HCT116 (cell line): ENCODE measurements at regions not wholly inside any gene's neighbourhood (a gene's known extent, or its start where the extent isn't known, plus 50 kb on each side); places are given as distances from the start of the nearest gene placed in this dataset.

ENCODE experiments used
- ATAC-seq: fragments of 200-7000 bp; cut with Tn5 transposase; 2 replicates; pipeline ENCODE4 v1.9.1; 2020; ENCODE audit warnings: mild to moderate bottlenecking, moderate library complexity
- BruUV-seq: library from RNA; stranded (reverse); fragments of 400-500 nt; replicated peaks from 2 replicates; lab custom pipeline; 2021; lab: Mats Ljungman, UMichigan
- CTCF ChIA-PET: fragments of 300-600 bp; sonication (Branson Sonifier 250); formaldehyde crosslinking; loops from one replicate; lab custom pipeline; 2021; ENCODE audit warnings: antibody characterized with exemption; lab: Charles Lee
- POLR2A ChIA-PET: fragments of 300-600, 350-600 bp; sonication (Branson Sonifier 250); formaldehyde crosslinking; loops from one replicate; lab custom pipeline; 2021; ENCODE audit warnings: antibody characterized with exemption; lab: Charles Lee
- RAD21 ChIA-PET, 2 experiments: fragments of 300-600 bp; sonication (Branson Sonifier 250); formaldehyde crosslinking; loops; one replicate each; lab custom pipeline; 2023; ENCODE audit warnings: low total read pairs in 2 of 2; ENCODE audit not compliant: uncharacterized antibody in 2 of 2, unreplicated experiment in 2 of 2, low non-redundant PET in 1 of 2; lab: Charles Lee
- DNase-seq: peaks from one replicate; pipeline ENCODE4 v3.0.0-alpha.2; 2010; ENCODE audit warnings: low read depth, low spot score
- H2AFZ ChIP-seq: fragments of 200-600 bp; shearing (Covaris generic), sonication (generic); 2 replicates; pipeline ENCODE4 v1.6.1; 2017; ENCODE audit warnings: low read depth, mixed run types, mixed read lengths, antibody characterized with exemption, low read length; ENCODE audit not compliant: poor library complexity, severe bottlenecking
- H3K27ac ChIP-seq: 2 replicates; pipeline ENCODE4 v1.5.1; 2012; ENCODE audit warnings: low read depth, low read length
- H3K27me3 ChIP-seq: fragments of 200-600 bp; sonication (generic); 2 replicates; pipeline ENCODE4 v1.6.1; 2016; ENCODE audit warnings: mixed run types, low read length, mixed read lengths; ENCODE audit not compliant: insufficient read depth
- H3K36me3 ChIP-seq, 2 experiments: fragments of 200-500 bp in 1 of 2; fragments of 200-600 bp in 1 of 2; sonication (Bioruptor generic) in 1 of 2; sonication (generic) in 1 of 2; 2 replicates each; pipeline versions ENCODE4 v1.5.1 to v1.6.1; 2014 to 2016; ENCODE audit warnings: low read length in 2 of 2, inconsistent platforms in 1 of 2, mixed read lengths in 1 of 2, mixed run types in 1 of 2; ENCODE audit not compliant: insufficient read depth in 2 of 2, control insufficient read depth in 1 of 2
- H3K4me1 ChIP-seq, 2 experiments: fragments of 200-600 bp in 1 of 2; sonication (generic) in 1 of 2; 2 replicates each; pipeline versions ENCODE4 v1.5.1 to v1.6.1; 2012 to 2017; ENCODE audit warnings: low read length in 2 of 2, inconsistent platforms in 1 of 2, mild to moderate bottlenecking in 1 of 2, mixed read lengths in 1 of 2, mixed run types in 1 of 2, moderate library complexity in 1 of 2; ENCODE audit not compliant: insufficient read depth in 2 of 2, control insufficient read depth in 1 of 2
- H3K4me2 ChIP-seq: fragments of 200-600 bp; sonication (generic); 2 replicates; pipeline ENCODE4 v1.6.1; 2017; ENCODE audit warnings: mixed run types, low read length, mixed read lengths
- H3K4me3 ChIP-seq, 2 experiments: fragments of 200-600 bp in 1 of 2; sonication (generic) in 1 of 2; replicated peaks in 1 of 2; 2 replicates each; pipeline ENCODE4 v1.5.1; 2011 to 2016; ENCODE audit warnings: low read length in 2 of 2, control low read depth in 1 of 2, low read depth in 1 of 2, mild to moderate bottlenecking in 1 of 2, mixed read lengths in 1 of 2, mixed run types in 1 of 2
- H3K79me2 ChIP-seq: fragments of 200-600 bp; sonication (generic); 2 replicates; pipeline ENCODE4 v1.6.1; 2017; ENCODE audit warnings: mild to moderate bottlenecking, mixed run types, low read length, moderate library complexity, mixed read lengths; ENCODE audit not compliant: insufficient read depth
- H3K9ac ChIP-seq: fragments of 200-600 bp; sonication (generic); 2 replicates; pipeline ENCODE4 v1.6.1; 2016; ENCODE audit warnings: low read length, mixed read lengths
- H3K9me2 ChIP-seq: fragments of 200-600 bp; sonication (generic), shearing (Covaris generic); 2 replicates; pipeline ENCODE4 v1.6.1; 2017; ENCODE audit warnings: mixed run types, mild to moderate bottlenecking, moderate library complexity; ENCODE audit not compliant: insufficient read depth
- H3K9me3 ChIP-seq, 2 experiments: fragments of 200-500 bp in 1 of 2; fragments of 200-600 bp in 1 of 2; sonication (Bioruptor generic) in 1 of 2; sonication (generic) in 1 of 2; 2 replicates each; pipeline ENCODE4 v1.6.1; 2014 to 2017; ENCODE audit warnings: low read length in 2 of 2, mixed read lengths in 2 of 2, inconsistent platforms in 1 of 2, low read depth in 1 of 2, mild to moderate bottlenecking in 1 of 2, mixed run types in 1 of 2, moderate library complexity in 1 of 2; ENCODE audit not compliant: control insufficient read depth in 1 of 2, insufficient read depth in 1 of 2
- H4K20me1 ChIP-seq: fragments of 200-600 bp; sonication (generic), shearing (Covaris generic); 2 replicates; pipeline ENCODE4 v1.6.1; 2017; ENCODE audit warnings: mixed run types, mild to moderate bottlenecking, moderate library complexity; ENCODE audit not compliant: insufficient read depth
- CTCF ChIP-seq, 3 experiments: fragments of 200-600 bp in 1 of 3; sonication (generic) in 1 of 3; IDR thresholded peaks in 2 of 3; conservative IDR thresholded peaks in 1 of 3; 2 replicates each; pipeline ENCODE4 v1.5.1; 2012 to 2017; ENCODE audit warnings: low read depth in 2 of 3, low read length in 2 of 3, antibody characterized with exemption in 1 of 3, borderline replicate concordance in 1 of 3, control low read depth in 1 of 3, mild to moderate bottlenecking in 1 of 3, mixed read lengths in 1 of 3, mixed run types in 1 of 3, moderate library complexity in 1 of 3; ENCODE audit not compliant: insufficient read depth in 1 of 3
- EGR1 ChIP-seq: IDR thresholded peaks from 2 replicates; pipeline ENCODE4 v1.6.1; 2012; ENCODE audit warnings: low read depth
- ELF1 ChIP-seq: IDR thresholded peaks from 2 replicates; pipeline ENCODE4 v1.6.1; 2012; ENCODE audit warnings: low read depth, borderline replicate concordance
- EZH2phosphoT487 ChIP-seq: fragments of 200-600 bp; IDR thresholded peaks from 2 replicates; pipeline ENCODE4 v1.6.1; 2018; ENCODE audit warnings: antibody characterized with exemption, borderline replicate concordance
- FOSL1 ChIP-seq: IDR thresholded peaks from 2 replicates; pipeline ENCODE4 v1.6.1; 2012; ENCODE audit warnings: low read depth
- POLR2A ChIP-seq: IDR thresholded peaks from 2 replicates; pipeline ENCODE4 v1.7.0; 2011; ENCODE audit warnings: borderline replicate concordance; ENCODE audit not compliant: insufficient read depth, insufficient read length; ENCODE audit errors: extremely low read depth
- POLR2AphosphoS5 ChIP-seq: IDR thresholded peaks from 2 replicates; pipeline ENCODE4 v1.6.1; 2011; ENCODE audit warnings: mild to moderate bottlenecking, low read depth, low read length, moderate library complexity
- RAD21 ChIP-seq: IDR thresholded peaks from 2 replicates; pipeline ENCODE4 v1.6.1; 2012; ENCODE audit warnings: low read depth, mild to moderate bottlenecking
- SIN3A ChIP-seq: IDR thresholded peaks from 2 replicates; pipeline ENCODE4 v1.6.1; 2012; ENCODE audit warnings: low read depth
- SRF ChIP-seq: IDR thresholded peaks from 2 replicates; pipeline ENCODE4 v1.6.1; 2012; ENCODE audit warnings: low read depth
- TCF7L2 ChIP-seq: IDR thresholded peaks from 2 replicates; pipeline ENCODE4 v1.7.0; 2011; ENCODE audit warnings: borderline replicate concordance, inconsistent platforms; ENCODE audit not compliant: insufficient read depth, insufficient read length; ENCODE audit errors: extremely low read depth
- YY1 ChIP-seq: IDR thresholded peaks from 2 replicates; pipeline ENCODE4 v1.6.1; 2011; ENCODE audit warnings: low read length, low read depth, moderate library complexity, mild to moderate bottlenecking; ENCODE audit not compliant: insufficient replicate concordance; ENCODE audit errors: extremely low read depth
- ZFX ChIP-seq: fragments of 450-650 bp; IDR thresholded peaks from 2 replicates; pipeline ENCODE4 v1.6.1; 2017
- ZNF274 ChIP-seq: fragments of 200-500 bp; sonication (Bioruptor generic); IDR thresholded peaks from 2 replicates; pipeline ENCODE4 v1.6.1; 2014; ENCODE audit warnings: mild to moderate bottlenecking, low read depth, low read length, inconsistent platforms
- intact Hi-C: fragments of 100-400 bp; cut with micrococcal nuclease; formaldehyde crosslinking; loops from 2 replicates; pipeline ENCODE4 v1.10.0; 2022
- TF ChIP-seq, protein P1 (sequence below): IDR thresholded peaks from 2 replicates; pipeline ENCODE4 v1.6.1; 2012
- TF ChIP-seq, protein P2 (sequence below): IDR thresholded peaks from 2 replicates; pipeline ENCODE4 v1.6.1; 2012; ENCODE audit warnings: low read depth
- TF ChIP-seq, protein P3 (sequence below): IDR thresholded peaks from 2 replicates; pipeline ENCODE4 v1.6.1; 2011; ENCODE audit warnings: mild to moderate bottlenecking, low read length, moderate library complexity; ENCODE audit not compliant: insufficient replicate concordance; ENCODE audit errors: extremely low read depth

GRCh38 chr1:184221087-184221486 lies 165.7 kb upstream of the C1orf21 start:
- H3K9me3 ChIP-seq, result no peaks in the 10 kb centered on the region
- CTCF ChIA-PET, result interaction anchor here (2.7 kb wide), 1 partner anchor 443 kb away, joined by 11 read pairs; no protein-coding TSS in a partner anchor
- no peak overlapping the region for H2AFZ ChIP-seq
- no peak overlapping the region for H3K4me3 ChIP-seq
- H3K36me3 ChIP-seq, result no peaks in the 10 kb centered on the region
- H4K20me1 ChIP-seq, result no peaks in the 10 kb centered on the region
- DNase-seq, result no peak
- no peaks in the 10 kb centered on the region for H3K27me3 ChIP-seq
- no peaks in the 10 kb centered on the region for H3K4me1 ChIP-seq
- intact Hi-C loops, result loop anchor here (5.0 kb wide), 1 partner anchor 441 kb away; no protein-coding TSS in a partner anchor
- no TSS peak for BruUV-seq
- RAD21 ChIA-PET, result no interaction called here
- POLR2A ChIA-PET, result no interaction called here
- no peaks in the 10 kb centered on the region for H3K79me2 ChIP-seq
- H3K9ac ChIP-seq, result no peak overlapping the region
- no peak for TF ChIP-seq SRF
- no peak for TF ChIP-seq CTCF (IDR thresholded peaks at IDR 0.05 in 2 of 3, conservative IDR thresholded peaks at IDR 0.05 in 1 of 3; ENCODE audit: borderline replicate concordance in 1 of 3, insufficient read depth in 1 of 3, low read depth in 2 of 3, low read length in 2 of 3)
- no peak for TF ChIP-seq ELF1
- TF ChIP-seq SIN3A, result no peak
- no peak for TF ChIP-seq YY1
- TF ChIP-seq ZFX, result no peak
- TF ChIP-seq, protein P1, sequence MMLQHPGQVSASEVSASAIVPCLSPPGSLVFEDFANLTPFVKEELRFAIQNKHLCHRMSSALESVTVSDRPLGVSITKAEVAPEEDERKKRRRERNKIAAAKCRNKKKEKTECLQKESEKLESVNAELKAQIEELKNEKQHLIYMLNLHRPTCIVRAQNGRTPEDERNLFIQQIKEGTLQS, result no peak
- TF ChIP-seq FOSL1, result no peak
- TF ChIP-seq, protein P2, sequence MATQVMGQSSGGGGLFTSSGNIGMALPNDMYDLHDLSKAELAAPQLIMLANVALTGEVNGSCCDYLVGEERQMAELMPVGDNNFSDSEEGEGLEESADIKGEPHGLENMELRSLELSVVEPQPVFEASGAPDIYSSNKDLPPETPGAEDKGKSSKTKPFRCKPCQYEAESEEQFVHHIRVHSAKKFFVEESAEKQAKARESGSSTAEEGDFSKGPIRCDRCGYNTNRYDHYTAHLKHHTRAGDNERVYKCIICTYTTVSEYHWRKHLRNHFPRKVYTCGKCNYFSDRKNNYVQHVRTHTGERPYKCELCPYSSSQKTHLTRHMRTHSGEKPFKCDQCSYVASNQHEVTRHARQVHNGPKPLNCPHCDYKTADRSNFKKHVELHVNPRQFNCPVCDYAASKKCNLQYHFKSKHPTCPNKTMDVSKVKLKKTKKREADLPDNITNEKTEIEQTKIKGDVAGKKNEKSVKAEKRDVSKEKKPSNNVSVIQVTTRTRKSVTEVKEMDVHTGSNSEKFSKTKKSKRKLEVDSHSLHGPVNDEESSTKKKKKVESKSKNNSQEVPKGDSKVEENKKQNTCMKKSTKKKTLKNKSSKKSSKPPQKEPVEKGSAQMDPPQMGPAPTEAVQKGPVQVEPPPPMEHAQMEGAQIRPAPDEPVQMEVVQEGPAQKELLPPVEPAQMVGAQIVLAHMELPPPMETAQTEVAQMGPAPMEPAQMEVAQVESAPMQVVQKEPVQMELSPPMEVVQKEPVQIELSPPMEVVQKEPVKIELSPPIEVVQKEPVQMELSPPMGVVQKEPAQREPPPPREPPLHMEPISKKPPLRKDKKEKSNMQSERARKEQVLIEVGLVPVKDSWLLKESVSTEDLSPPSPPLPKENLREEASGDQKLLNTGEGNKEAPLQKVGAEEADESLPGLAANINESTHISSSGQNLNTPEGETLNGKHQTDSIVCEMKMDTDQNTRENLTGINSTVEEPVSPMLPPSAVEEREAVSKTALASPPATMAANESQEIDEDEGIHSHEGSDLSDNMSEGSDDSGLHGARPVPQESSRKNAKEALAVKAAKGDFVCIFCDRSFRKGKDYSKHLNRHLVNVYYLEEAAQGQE, result no peak
- no peak for TF ChIP-seq POLR2A
- no peak for TF ChIP-seq EGR1
- TF ChIP-seq EZH2phosphoT487, result no peak
- no peak for TF ChIP-seq TCF7L2
- TF ChIP-seq, protein P3, sequence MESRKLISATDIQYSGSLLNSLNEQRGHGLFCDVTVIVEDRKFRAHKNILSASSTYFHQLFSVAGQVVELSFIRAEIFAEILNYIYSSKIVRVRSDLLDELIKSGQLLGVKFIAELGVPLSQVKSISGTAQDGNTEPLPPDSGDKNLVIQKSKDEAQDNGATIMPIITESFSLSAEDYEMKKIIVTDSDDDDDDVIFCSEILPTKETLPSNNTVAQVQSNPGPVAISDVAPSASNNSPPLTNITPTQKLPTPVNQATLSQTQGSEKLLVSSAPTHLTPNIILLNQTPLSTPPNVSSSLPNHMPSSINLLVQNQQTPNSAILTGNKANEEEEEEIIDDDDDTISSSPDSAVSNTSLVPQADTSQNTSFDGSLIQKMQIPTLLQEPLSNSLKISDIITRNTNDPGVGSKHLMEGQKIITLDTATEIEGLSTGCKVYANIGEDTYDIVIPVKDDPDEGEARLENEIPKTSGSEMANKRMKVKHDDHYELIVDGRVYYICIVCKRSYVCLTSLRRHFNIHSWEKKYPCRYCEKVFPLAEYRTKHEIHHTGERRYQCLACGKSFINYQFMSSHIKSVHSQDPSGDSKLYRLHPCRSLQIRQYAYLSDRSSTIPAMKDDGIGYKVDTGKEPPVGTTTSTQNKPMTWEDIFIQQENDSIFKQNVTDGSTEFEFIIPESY, result no peak
- no peak for TF ChIP-seq ZNF274
- TF ChIP-seq RAD21, result no peak
- no peak for TF ChIP-seq POLR2AphosphoS5
- ATAC-seq, result no peak
- no peak overlapping the region for H3K4me2 ChIP-seq
- H3K9me2 ChIP-seq, result no peaks in the 10 kb centered on the region
- no peak overlapping the region for H3K27ac ChIP-seq
